ENCODE measurements at regions not wholly inside any gene's neighbourhood (a gene's known extent, or its start where the extent isn't known, plus 50 kb on each side); places are given as distances from the start of the nearest gene placed in this dataset.

DNA sequence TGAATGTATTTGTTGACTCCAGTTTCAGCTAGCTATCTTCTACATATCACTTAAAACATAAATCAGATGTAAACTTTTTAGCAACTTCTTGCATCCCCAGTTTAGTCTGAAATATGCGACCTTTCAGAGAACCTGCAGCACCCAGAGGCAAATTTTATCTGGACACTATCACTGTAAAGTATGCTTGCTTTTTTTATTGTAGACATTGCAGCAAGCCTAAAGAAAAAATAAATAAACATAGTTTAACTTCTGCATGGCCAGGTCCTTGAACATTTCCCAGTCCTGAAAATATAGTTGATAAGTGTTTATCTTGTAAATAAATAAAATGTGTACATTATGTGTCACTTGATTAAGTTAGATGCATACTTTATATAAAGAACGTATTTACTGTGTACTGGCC is 1829.4 kb downstream of the PCDH9 start:
- no peak for TF ChIP-seq CTCF (IDR thresholded peaks at IDR 0.05)
- 36 to 47% methylated on average over 2 of the region's 2 CpGs for WGBS, 2 donors
- peaks cover 0 to 6% (median 0%) of the 10 kb centered on the region in 4 donors for H3K27me3 ChIP-seq
- FAIRE-seq, result no peak
- DNase-seq, result no peak
- no peak overlapping the region for H3K4me3 ChIP-seq
- H3K9me3 ChIP-seq, result no peaks in the 10 kb centered on the region
- no peaks in the 10 kb centered on the region for H3K36me3 ChIP-seq
- no peak for ATAC-seq
- H3K4me1 ChIP-seq, result no peaks in the 10 kb centered on the region
- no peak overlapping the region for H3K27ac ChIP-seq
- intact Hi-C loops (cut with DNase I), result no loop called here

DNA sequence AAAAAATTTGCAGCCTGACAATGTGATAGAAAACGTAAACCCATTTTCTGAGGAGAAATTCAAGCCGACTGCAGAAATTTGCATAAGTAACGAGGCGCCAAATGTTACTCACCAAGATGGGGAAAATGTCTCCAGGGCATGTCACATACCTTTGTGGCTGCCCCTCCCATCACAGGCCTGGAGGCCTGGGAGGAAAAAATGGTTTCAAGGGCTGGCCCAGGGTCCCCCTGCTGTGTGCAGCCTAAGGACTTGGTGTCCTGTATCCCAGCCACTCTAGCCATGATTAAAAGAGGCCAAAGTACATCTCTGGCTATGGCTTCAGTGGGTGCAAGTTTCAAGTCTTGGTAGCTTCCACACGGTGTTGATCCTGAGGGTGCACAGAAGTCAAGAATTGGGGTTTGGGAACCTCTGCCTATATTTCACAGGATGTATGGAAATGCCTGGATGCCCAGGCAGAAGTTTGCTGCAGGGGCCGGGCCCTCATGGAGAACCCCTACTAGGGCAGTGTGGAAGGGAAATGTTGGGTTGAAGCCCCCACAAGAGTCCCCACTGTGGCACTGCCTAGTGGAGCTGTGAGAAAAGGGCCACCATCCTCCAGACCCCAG is 1842.3 kb downstream of the PCDH9 start:
- 60 to 84% methylated on average over 6 of the region's 6 CpGs for WGBS, 2 donors
- Histone ChIP-seq H3K4me3 (no peak overlapping the region), H3K36me3 (no peaks in the 10 kb centered on the region), H3K27me3 (peaks cover 0 to 7% (median 0%) of the 10 kb centered on the region in 4 donors), H3K4me1 (no peaks in the 10 kb centered on the region), H3K9me3 (no peaks in the 10 kb centered on the region), H3K27ac (no peak overlapping the region)
- intact Hi-C loops (cut with DNase I), result no loop called here
- no peak for FAIRE-seq
- no peak for ATAC-seq
- no peak for DNase-seq
- TF ChIP-seq CTCF (IDR thresholded peaks at IDR 0.05), result no peak

DNA sequence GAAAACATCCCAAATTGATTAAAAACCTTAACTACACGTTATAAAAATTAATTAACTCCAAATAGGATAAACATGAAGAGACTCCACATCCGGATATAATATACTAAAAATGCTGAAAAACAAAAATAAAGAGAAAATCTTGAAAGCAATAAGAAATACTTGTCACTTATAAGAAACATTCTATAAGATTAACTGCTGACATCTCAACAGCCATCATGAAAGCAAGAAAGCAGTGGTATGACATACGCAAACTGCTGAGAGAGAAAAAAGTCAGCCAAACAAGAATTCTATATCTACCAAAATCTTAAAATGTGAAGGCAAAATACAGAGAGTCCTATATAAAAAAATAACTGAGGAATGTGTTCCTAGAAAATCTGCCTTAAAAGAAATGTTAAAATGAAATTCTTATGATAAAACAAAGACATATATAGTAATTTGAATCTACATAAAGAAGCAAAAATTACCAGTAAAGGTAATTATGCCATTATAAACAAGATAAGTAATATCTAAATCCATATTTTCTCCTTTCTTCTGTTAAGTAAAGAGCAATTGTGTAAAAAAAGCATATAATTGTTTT is 1851.1 kb downstream of the PCDH9 start:
- TF ChIP-seq CTCF (IDR thresholded peaks at IDR 0.05), result no peak
- Histone ChIP-seq H3K4me3 (no peak overlapping the region), H3K4me1 (no peaks in the 10 kb centered on the region), H3K9me3 (no peaks in the 10 kb centered on the region), H3K27ac (no peak overlapping the region), H3K27me3 (no peaks in the 10 kb centered on the region), H3K36me3 (no peaks in the 10 kb centered on the region)
- DNase-seq (no peak), FAIRE-seq (no peak), ATAC-seq (no peak)
- WGBS, 2 donors, result 46 to 49% methylated on average over 3 of the region's 3 CpGs
- intact Hi-C loops (cut with DNase I), result no loop called here

GRCh38 chr13:65378484-65378883 is 1851.7 kb downstream of the PCDH9 start:
- 66 to 90% methylated on average over 1 of the region's 1 CpG for WGBS, 2 donors
- H3K27ac ChIP-seq, result no peak overlapping the region
- H3K4me3 ChIP-seq, result no peak overlapping the region
- intact Hi-C loops (cut with DNase I), result no loop called here
- H3K4me1 ChIP-seq, result no peaks in the 10 kb centered on the region
- no peaks in the 10 kb centered on the region for H3K27me3 ChIP-seq
- H3K9me3 ChIP-seq, result no peaks in the 10 kb centered on the region
- TF ChIP-seq CTCF (IDR thresholded peaks at IDR 0.05), result no peak
- H3K36me3 ChIP-seq, result no peaks in the 10 kb centered on the region
- DNase-seq (no peak), ATAC-seq (no peak), FAIRE-seq (no peak)

GRCh38 chr13:65368832-65369231 is 1861.3 kb downstream of the PCDH9 start:
- no peak for DNase-seq
- ATAC-seq, result no peak
- Histone ChIP-seq H3K27me3 (no peaks in the 10 kb centered on the region), H3K9me3 (no peaks in the 10 kb centered on the region), H3K4me1 (no peaks in the 10 kb centered on the region), H3K4me3 (no peak overlapping the region), H3K27ac (no peak overlapping the region), H3K36me3 (no peaks in the 10 kb centered on the region)
- WGBS, 2 donors, result 69 to 70% methylated on average over 6 of the region's 6 CpGs
- intact Hi-C loops (cut with DNase I), result no loop called here
- TF ChIP-seq CTCF (IDR thresholded peaks at IDR 0.05), result no peak
- FAIRE-seq, result no peak

Data from pancreas (tissue), 10 donors.